HG02588 (cell line): ENCODE measurements at regions not wholly inside any gene's neighbourhood (a gene's known extent, or its start where the extent isn't known, plus 50 kb on each side); places are given as distances from the start of the nearest gene placed in this dataset.

ENCODE experiments used
- ATAC-seq: cut with Tn5 transposase; IDR thresholded peaks from one replicate; pipeline ENCODE4 v1.9.1; 2021; ENCODE audit warnings: mild to moderate bottlenecking, moderate library complexity; ENCODE audit not compliant: unreplicated experiment

DNA sequence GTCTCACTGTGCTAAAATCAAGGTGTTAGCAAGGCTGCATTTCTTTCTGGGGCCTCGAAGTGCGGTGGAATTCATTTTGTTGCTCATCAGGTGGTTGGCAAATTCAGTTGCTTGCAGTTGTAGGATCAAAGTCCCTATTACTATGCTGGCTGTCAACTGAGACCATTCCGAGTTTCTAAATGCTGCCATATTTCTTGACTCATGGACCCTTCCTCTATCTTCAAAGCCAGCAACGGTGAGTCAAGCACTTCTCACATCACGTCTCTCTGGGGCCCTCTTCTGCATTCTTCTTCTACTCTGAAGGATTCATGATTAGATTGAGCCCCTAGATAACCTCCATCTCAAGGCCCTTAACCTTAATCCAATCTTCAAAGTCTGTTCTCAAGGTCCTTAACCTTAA, 619.7 kb downstream of the HACE1 start:
- no peak for ATAC-seq

DNA sequence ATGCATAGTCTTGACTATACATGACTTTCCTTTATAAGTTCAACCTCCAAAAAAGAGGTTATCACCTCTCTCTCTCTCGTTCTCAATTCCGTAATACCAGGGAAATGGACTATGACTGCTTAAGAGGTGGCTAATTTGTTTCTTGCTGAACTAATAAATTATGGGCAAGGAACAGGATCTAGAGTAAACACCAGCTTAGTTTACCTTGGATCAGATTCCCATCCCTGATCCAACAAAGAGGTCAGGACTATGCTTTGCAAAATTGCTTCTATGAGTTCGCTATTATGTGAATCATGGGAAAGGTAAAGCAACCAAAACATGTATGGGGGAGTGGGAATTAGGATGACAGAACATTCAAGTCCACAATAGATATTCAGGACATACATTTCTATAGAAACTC, 630.7 kb downstream of the HACE1 start:
- ATAC-seq, result no peak

DNA sequence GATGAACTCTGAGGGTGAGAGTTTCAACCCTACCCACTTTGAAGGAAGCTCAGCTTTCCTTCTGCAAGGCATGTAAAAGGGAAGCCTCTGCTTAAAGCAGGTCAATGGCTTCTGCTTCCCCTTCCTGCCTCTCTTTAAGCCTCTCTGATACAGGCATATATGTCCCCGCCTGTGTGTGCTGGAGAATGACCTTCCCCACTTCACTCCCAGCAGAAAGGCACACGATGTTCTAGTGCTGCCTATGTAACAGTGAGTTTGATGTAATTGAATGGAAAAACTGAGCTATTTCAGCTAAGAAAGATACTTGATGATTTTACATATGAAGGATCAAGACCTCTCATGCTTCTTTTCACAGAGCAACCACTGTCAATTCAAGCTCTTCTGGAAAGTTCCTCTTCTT, 632.2 kb downstream of the HACE1 start:
- no peak for ATAC-seq

DNA sequence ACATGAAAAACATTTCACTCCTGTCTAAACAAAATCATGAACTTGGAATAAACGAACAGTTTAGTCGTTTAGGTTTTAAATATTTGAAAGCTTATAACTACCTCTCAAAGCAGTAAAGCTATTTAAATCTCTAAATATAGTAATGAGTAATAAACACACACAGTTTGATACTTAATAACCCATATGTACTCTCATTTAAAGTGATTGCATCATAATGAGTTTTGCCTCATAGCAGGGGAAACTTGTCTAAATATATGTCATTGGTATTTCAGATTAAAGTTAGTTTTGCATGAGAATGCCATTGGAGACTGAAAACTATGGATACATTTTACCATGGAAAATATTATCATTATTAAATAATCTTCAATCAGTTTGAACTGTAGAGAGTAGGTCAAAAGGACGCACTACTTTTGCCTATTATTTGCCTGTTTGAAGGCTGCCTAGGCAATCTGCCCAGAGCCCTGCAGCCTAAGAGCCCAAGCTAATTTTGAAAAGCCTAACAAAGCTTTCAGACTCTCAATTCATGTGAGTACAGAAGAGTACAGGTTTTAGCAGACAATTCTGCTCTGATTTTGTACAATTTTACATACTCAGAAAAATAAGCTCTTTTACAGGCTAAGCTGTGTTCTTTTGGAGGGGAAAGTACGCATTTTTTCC, 632.8 kb downstream of the HACE1 start:
- no peak for ATAC-seq

DNA sequence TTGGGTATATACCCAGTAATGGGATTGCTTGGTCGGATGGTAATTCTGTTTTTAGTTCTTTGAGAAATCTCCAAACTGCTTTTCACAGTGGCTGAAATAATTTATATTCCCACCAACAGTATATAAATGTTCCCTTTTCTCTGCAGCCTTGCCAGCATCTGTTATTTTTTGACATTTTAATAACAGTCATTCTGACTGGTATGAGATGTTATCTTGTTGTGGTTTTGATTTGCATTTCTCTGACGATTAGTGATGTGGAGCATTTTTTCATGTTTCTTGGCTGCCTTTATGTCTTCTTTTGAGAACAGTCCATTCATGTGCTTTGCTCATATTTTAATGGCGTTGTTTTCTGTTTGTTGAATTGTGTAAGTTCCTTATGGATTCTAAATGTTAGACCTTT, 641.6 kb downstream of the HACE1 start:
- no peak for ATAC-seq

DNA sequence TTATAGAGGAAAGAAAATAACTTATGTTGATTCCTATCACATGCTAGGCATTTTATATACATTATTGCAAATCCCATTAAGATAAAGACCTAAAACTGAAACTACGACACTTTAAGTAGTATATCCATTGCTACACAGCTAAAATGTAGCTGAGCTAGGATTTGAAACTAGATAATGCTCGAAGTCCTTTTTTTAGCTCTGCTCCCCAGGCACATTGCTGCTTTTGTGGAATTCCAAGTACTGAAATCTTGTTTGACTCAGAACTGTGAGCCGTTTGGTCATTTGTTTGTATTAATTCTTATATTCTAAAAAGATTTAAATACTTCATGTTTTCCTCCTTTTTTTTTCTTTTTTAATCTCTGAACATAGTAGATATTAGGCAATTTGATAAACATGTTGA, 644.8 kb downstream of the HACE1 start:
- no peak for ATAC-seq

DNA sequence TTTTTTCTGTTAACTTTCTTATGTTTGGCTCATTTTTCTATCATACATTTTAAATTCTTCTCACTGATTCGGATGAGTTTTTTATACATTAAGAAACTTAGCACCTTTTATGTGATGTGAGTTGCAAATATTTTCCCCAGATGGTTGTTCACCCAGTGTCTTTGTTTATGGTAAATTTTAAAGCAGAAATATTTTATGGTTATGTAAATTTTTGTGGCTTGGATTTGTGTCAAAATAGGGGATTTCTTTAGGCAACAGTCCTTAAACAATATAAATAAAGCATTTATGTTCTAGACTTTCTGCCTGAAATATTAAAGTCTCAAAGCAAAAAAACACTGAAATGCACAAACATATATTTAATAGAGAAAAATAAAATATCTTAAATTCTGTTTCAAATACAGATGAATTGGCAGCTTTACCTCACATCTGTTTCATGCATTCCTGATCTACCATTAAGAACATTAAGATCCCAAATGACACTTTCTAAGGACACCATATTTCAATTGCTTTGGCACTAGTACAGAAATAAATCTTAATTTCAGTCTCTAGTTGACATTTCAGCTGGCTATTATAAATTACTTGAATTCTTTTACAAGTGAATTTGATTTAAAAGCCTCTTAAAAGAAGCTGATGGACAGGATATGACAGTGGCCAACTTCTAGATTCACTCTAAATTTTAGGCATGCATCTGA, 646.6 kb downstream of the HACE1 start:
- ATAC-seq, result no peak

DNA sequence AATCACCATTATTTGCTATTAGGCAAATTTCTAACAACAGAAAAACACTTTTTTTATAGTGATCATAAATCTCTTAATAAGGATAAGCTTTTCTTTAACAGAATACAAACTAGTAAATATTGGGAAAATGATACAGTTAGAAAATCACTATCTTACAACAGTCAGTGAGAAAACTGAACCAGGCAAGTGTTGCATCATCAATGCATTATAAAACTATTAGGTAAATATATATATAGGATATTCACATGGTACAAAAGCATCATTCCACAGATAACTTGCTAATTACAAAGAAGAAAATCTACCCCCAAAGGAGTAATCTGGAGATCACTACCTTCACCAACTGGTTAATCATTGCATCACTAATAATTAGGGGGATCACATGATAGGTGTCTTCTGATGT, 652.1 kb downstream of the HACE1 start:
- no peak for ATAC-seq

DNA sequence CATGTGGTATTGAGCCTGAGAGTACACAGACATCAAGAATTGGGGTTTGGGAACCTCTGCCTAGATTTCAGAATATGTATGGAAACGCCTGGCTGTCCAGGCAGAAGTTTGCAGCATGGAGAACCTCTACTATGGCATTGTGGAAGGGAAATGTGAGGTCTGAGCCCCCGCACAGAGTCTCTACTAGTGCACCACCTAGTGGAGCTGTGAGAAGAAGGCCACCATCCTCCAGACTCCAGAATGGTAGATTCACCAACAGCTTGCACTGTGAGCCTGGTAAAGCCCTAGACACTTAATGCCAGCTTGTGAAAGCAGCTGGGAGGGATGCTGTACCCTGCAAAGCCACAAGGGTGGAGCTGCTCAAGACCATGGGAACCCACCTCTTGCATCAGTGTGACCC, 658.2 kb downstream of the HACE1 start:
- ATAC-seq, result no peak

DNA sequence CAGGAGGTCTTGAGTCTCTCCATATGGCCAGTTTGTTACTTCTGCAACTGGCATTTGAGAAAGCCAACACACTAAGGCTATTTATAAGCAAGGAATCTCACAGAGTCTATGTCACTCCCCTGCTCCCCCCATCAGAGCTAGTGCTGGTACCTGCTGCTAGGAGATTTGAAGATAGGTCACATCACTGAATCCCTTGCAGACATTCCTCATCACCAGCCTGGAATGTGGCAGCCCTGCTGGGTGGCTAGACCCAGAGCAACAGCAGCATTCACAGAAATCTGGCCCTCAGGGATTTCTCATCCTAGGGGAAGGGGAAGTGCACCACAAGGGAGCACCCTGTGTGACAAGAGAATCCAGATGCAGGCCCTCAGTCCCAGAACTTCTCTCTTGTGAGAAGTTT, 672.1 kb downstream of the HACE1 start:
- ATAC-seq, result no peak

DNA sequence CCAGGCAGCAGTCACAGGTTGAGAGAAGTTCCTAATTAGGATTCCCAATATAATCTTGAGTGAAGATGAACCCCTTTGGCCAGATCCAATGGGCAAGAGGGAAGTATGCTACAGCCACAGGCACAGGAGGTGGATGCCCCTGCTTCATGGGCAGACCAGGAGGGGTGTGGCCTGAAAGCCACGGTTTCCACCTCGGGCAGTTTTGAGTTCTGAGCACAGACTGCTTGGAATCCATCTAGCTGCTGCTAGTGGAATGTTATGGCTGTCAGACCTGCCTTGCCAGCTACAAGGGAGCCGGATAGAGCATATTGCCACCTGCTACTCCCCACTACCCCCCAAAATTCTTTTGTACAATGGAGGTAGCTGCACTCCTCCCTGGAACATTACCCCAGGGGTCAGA, 672.9 kb downstream of the HACE1 start:
- ATAC-seq, result no peak

DNA sequence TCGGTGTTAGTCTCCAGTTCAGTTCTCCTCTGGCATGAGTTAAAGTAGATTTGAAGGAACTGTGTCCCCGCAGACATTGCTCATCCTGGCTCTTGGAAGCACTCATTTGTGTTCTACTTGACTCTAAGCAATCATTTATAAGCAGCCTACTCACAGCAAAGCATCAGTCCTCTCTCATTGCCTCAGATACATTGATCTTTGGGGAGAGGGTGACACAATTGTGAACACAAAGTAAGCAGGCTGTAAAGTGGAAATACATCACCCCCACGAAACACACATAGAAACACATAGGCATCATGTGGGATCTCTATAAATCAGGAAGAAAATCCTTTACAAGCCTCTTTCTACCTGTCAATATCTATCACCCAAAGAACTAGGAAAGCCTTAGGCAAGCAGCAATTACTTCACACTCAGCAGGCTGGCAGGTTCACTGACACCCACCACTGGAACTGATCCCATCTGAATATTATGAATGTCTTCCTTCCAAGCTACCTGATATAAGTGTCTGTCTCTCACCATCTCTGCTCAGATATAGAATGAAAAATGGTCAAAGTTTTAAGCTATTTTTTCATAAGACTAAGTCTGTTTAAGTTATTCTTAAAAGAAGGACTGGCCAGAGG, 675.8 kb downstream of the HACE1 start:
- ATAC-seq, result no peak

DNA sequence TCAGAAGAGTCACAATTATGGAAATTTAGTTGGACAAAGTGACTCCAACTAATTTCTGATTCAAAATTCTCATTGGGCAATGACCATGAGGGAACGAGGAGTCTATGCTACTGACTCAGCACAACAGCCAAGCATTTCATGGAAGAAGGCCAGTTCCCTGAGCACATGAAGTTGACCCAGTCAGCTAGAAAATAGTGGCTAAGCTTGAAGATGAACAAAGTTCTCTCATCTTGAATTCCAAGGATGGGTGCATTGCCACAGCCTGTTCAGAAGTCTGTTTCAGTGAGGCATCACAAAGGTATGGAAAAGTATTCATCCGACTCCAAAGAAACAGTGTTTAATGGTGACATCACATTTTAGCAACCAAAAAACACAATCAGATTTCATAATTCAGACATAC, 676.9 kb downstream of the HACE1 start:
- ATAC-seq, result no peak

DNA sequence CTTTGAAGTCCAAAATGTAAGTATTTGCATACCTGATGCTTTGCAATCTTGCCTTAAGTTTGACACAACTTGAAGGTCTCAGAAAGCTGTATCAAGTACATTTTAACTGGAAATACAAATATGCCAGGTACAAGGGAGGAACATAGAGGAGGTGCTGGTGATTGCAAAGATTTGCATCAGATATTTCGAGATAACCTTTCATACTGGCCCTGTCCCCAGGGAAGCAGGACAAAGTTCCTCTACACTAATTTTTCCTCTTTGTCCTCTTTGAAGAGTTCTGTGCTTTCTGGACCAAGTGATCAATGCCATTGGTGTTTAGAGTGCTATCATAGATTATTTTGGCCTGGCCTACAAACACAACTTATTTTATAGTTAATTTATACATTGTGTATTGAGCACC, 686.1 kb downstream of the HACE1 start:
- no peak for ATAC-seq

DNA sequence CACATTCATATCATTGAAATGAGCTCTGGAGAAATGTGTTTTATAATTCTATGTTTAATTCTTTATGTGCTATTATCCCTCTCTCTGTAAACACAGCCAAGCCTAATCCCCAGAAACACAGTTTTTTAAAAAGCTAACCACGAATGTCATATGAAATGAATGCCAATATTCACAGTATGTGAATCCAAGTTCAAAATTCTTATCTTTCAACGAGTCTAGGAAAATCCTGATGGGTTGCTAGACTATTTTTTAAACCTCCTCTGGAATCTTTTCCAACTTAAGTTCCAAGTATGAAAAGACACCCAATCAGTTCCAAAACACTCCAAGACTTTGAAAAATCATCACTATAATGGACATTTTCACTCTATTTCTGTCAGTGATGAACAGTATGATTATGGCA, 689.3 kb downstream of the HACE1 start:
- ATAC-seq, result no peak

DNA sequence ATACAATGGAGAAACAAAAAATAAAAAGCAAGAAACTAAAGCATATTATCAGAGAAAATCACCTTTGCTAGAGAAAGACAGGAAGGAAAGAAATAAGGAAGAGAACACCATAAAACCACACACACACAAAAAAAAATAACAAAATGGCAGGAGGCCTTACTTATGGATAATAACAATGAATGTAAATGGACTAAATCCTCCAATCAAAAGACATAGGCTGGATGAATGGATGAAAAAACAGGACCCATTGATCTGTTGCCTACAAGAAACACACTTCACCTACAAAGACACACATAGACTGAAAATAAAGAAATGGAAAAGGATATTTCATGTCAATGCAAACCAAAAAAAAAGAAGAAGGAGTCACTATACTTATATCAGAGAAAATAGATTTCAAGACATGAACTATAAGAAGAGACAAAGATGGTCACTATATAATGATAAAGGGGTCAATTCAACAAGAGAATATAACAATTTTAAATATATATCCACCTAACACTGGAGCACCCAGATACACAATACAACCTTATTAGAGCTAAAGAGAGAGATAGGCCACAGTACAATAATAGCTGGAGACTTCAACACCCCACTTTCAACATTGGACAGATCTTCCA, 693.6 kb downstream of the HACE1 start:
- ATAC-seq, result no peak

DNA sequence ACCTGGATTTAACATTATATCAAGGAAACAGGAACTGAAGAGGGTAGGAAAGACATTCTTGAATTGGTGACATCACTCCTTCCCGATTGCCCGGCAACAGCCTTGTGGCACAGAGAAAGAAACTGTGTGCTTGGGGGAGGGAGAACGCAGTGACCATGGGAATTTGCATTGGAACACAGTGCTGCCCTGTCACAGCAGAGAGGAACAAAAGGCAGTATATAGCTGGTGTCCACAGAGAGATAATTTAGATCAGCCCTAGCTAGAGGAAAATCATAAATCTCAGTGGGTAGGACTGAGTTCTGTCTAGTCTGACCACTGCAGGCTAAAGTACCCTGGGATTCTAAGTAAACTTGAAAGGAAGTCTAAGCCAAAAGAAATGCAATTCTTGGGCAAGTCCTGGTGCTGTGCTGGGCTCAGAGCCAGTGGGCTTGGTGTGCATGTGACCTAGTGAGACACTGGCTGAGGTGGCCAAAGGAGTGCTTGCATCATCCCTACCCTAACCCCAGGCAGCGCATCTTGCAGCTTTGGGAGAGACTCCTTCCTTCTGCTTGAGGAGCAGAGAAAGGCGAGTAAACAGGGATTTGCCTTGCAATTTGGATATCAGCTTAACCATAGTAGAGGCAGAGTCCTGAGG, 697.6 kb downstream of the HACE1 start:
- ATAC-seq, result no peak

DNA sequence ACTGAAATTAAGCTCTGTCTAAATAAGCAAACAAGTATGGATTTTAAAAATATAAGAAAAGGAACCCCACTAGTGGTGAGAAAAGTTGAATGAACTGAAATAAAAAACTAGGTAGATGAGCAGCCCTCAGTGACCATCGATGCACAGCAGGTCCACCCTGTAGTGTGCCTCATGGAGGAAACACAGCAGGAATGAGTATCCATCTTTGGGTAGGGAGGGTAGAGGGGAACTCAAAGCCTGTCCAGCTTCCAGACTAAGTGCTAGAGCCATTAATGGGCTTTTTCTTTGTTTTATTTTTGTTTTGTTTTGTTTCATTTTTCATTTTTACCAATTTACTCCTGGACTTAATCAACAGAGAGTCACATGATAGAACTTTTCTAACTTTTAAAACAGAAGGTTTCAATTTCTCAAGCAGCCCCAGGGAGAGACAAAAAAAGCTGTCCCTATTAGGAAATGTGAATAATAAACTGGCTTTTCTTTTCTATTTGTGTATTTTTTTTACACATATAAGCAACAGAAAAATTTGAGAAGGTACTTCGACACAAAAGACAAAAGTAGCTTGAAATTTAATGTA, 700.6 kb downstream of the HACE1 start:
- no peak for ATAC-seq

DNA sequence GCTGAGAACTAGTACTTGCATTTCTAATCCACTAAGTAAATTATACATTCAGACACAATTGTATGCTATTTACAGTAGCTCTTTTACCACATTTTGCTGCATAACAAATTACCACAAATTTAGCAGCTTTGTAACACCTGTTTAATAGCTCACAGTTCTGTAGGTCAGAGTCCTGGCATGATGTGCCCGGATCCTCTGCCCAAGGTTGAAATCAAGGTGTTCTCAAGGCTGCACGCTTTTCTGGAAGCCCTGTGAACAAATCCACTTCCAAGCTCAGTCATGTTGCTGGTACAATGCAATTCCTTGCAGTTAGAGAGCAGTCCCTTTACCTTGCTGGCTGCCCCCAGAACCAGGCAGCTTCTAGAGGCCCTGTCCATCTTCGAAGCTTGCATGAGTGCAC, 716.0 kb downstream of the HACE1 start:
- ATAC-seq, result no peak

DNA sequence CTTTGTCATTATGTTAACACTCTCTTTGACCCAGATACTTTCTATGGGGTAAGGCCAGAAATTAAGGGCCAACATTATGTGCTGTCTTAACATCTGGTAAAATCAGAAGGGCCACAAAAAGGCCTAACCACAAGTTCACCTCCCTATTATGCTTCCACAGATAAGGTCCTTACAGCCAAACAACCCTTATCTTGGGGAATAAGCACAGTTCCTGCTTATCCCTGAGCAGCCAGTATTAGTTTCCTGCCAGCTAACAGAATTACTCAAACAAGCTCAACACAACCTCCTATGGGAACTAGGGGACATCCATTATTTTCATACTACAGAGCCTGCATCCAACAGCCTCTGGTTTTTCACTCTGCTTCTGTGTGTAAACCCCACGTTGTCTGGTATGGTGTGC, 724.8 kb downstream of the HACE1 start:
- ATAC-seq, result no peak

DNA sequence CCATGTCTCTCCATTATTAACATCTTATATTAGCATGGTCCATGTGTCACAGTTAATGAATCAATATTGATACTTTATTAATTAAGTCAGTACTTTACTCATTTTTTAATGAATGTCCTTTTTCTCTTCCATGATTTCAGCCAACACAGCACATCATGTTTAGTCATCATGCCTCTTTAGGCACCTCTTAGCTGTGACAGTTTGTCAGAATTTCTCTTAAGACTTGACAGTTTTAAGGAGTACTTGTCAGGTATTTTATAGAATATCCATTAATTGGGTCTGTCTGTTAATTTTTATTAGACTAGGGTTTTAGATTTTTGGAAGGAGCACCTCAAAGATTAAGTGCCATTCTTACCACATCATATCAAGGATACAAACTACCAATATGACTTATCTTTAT, 729.4 kb downstream of the HACE1 start:
- ATAC-seq, result no peak
